Neural cell (in vitro differentiated cells): ENCODE measurements at regions not wholly inside any gene's neighbourhood (a gene's known extent, or its start where the extent isn't known, plus 50 kb on each side); places are given as distances from the start of the nearest gene placed in this dataset.

ENCODE experiments used
- H2AFZ ChIP-seq: fragments of 200-600, 300-800 bp; sonication (generic), shearing (Covaris generic); 2 replicates; pipeline ENCODE4 v1.6.0; 2014; ENCODE audit warnings: low read depth, mild to moderate bottlenecking, antibody characterized with exemption, low read length, moderate library complexity
- H3F3A ChIP-seq: fragments of 200-600 bp; shearing (Covaris generic); 2 replicates; pipeline ENCODE4 v1.6.1; 2016; ENCODE audit warnings: mild to moderate bottlenecking, moderate library complexity, mixed read lengths, antibody characterized with exemption, low read length; ENCODE audit not compliant: insufficient read depth, poor library complexity, severe bottlenecking
- H3K27ac ChIP-seq: fragments of 200-600, 300-800 bp; sonication (generic), shearing (Covaris generic); 2 replicates; pipeline ENCODE4 v1.5.1; 2014; ENCODE audit warnings: mild to moderate bottlenecking, low read length, moderate library complexity
- H3K27me3 ChIP-seq: fragments of 300-800, 200-600 bp; sonication (generic), shearing (Covaris generic); 2 replicates; pipeline ENCODE4 v1.6.0; 2014; ENCODE audit warnings: mild to moderate bottlenecking, low read depth, low read length, moderate library complexity; ENCODE audit not compliant: insufficient read depth
- H3K36me3 ChIP-seq: fragments of 300-800, 200-600 bp; sonication (generic), shearing (Covaris generic); 2 replicates; pipeline ENCODE4 v1.5.1; 2014; ENCODE audit warnings: mild to moderate bottlenecking, antibody characterized with exemption, low read length, moderate library complexity; ENCODE audit not compliant: insufficient read depth
- H3K4me2 ChIP-seq: fragments of 300-800, 200-600 bp; sonication (generic), shearing (Covaris generic); 2 replicates; pipeline ENCODE4 v1.6.0; 2014; ENCODE audit warnings: mild to moderate bottlenecking, low read length
- H3K4me3 ChIP-seq: fragments of 300-800, 200-600 bp; sonication (generic), shearing (Covaris generic); 2 replicates; pipeline ENCODE4 v1.5.1; 2014; ENCODE audit warnings: mild to moderate bottlenecking, low read length, moderate library complexity
- H3K79me2 ChIP-seq: fragments of 200-600 bp; shearing (Covaris generic); replicated peaks from 2 replicates; pipeline ENCODE4 v1.6.0; 2014; ENCODE audit warnings: mild to moderate bottlenecking, low read length, moderate library complexity; ENCODE audit not compliant: insufficient read depth
- H3K9ac ChIP-seq: fragments of 300-800, 200-600 bp; sonication (generic), shearing (Covaris generic); 2 replicates; pipeline ENCODE4 v1.6.1; 2016; ENCODE audit warnings: mild to moderate bottlenecking, low read length, mixed read lengths
- H3K9me2 ChIP-seq: fragments of 200-600 bp; shearing (Covaris generic); 2 replicates; pipeline ENCODE4 v1.6.1; 2016; ENCODE audit warnings: mild to moderate bottlenecking, low read length, mixed read lengths; ENCODE audit not compliant: insufficient read depth
- H3K9me3 ChIP-seq: fragments of 200-600, 300-800 bp; sonication (generic), shearing (Covaris generic); 2 replicates; pipeline ENCODE4 v1.6.1; 2016; ENCODE audit warnings: mild to moderate bottlenecking, mixed run types, low read length, moderate library complexity, mixed read lengths
- H4K20me1 ChIP-seq: fragments of 200-600 bp; shearing (Covaris generic); 2 replicates; pipeline ENCODE4 v1.6.1; 2016; ENCODE audit warnings: mild to moderate bottlenecking, mixed run types; ENCODE audit not compliant: insufficient read depth
- EP300 ChIP-seq: fragments of 450-650 bp; conservative IDR thresholded peaks from 2 replicates; pipeline ENCODE4 v1.6.1; 2014; ENCODE audit warnings: antibody characterized with exemption, mild to moderate bottlenecking, moderate library complexity; ENCODE audit not compliant: poor library complexity, severe bottlenecking
- EZH2 ChIP-seq: fragments of 200-600, 300-800 bp; shearing (Covaris generic), sonication (generic); IDR thresholded peaks from 2 replicates; pipeline ENCODE4 v1.6.1; 2014; ENCODE audit warnings: antibody characterized with exemption, low read length, borderline replicate concordance, mild to moderate bottlenecking; ENCODE audit not compliant: insufficient read depth, poor library complexity, severe bottlenecking
- MXI1 ChIP-seq: fragments of 450-650 bp; conservative IDR thresholded peaks from 2 replicates; pipeline ENCODE4 v1.6.1; 2014; ENCODE audit warnings: antibody characterized with exemption, mild to moderate bottlenecking; ENCODE audit not compliant: poor library complexity, severe bottlenecking
- POLR2AphosphoS5 ChIP-seq: IDR thresholded peaks from 2 replicates; pipeline ENCODE4 v1.6.1; 2012
- RAD21 ChIP-seq: fragments of 450-650 bp; conservative IDR thresholded peaks from 2 replicates; pipeline ENCODE4 v1.6.1; 2014; ENCODE audit warnings: antibody characterized with exemption, mild to moderate bottlenecking, moderate library complexity
- SMC3 ChIP-seq: fragments of 450-650 bp; conservative IDR thresholded peaks from 2 replicates; pipeline ENCODE4 v1.6.1; 2014; ENCODE audit warnings: antibody characterized with exemption, mild to moderate bottlenecking, moderate library complexity; ENCODE audit not compliant: poor library complexity
- TAF1 ChIP-seq: IDR thresholded peaks from 2 replicates; pipeline ENCODE4 v1.6.1; 2012; ENCODE audit warnings: low read depth
- TF ChIP-seq, protein P1 (sequence below): fragments of 450-650 bp; IDR thresholded peaks from 2 replicates; pipeline ENCODE4 v1.5.1; 2014; ENCODE audit warnings: antibody characterized with exemption, mild to moderate bottlenecking, moderate library complexity; ENCODE audit not compliant: poor library complexity, severe bottlenecking
- TF ChIP-seq, protein P2 (sequence below): IDR thresholded peaks from 2 replicates; pipeline ENCODE4 v1.6.1; 2012; ENCODE audit warnings: borderline replicate concordance

DNA sequence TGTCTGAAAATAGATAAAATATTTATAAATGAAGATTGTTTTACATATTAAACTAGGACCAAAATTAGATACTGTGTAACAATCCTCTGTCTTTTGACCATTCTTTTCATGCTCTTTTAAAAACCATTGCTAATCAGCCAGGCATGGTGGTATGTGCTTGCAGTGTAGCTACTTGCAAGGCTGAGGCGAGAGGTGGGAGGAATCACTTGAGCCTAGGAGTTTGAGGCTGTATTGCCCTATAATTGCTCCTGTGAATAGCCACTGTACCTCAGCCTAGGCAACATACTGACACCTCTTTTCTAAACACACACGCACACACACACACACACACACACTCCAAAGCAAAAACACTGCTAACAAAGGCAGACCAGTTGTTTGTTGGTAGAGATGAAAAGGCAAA, 259.2 kb downstream of the JRKL start:
- no peak overlapping the region for H3K27ac ChIP-seq
- TF ChIP-seq MXI1, result no peak
- TF ChIP-seq RAD21, result no peak
- no peak for TF ChIP-seq POLR2AphosphoS5
- TF ChIP-seq EP300, result no peak
- TF ChIP-seq EZH2, result no peak
- H3K4me2 ChIP-seq, result no peak overlapping the region
- no peak overlapping the region for H2AFZ ChIP-seq
- H3K27me3 ChIP-seq, result no peaks in the 10 kb centered on the region
- H3K79me2 ChIP-seq, result no peaks in the 10 kb centered on the region
- H3K4me3 ChIP-seq, result no peak overlapping the region
- H3K9me2 ChIP-seq, result no peaks in the 10 kb centered on the region
- H3K36me3 ChIP-seq, result no peaks in the 10 kb centered on the region
- H3K9me3 ChIP-seq, result no peaks in the 10 kb centered on the region
- H3F3A ChIP-seq, result no peaks in the 10 kb centered on the region
- H4K20me1 ChIP-seq, result no peaks in the 10 kb centered on the region
- no peak overlapping the region for H3K9ac ChIP-seq

DNA sequence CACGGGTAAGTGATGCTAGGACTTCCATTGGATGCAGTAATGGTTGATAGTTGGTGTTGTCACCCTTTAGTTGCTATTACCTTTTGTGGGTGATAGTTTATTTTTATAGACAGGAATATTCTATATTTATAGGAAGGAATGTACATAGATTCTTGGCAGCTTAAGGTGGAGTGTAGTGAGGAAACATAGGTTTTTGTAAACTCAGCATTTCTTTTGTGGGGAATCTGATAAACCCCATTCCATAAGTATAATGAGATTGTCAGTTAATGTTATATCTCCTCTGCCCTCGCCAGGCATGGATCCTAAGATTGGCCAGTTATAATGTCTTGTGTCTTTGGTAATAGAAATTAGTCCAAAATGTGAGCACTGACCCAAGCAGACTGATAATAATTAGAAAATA, 262.7 kb downstream of the JRKL start:
- H3K9me2 ChIP-seq, result no peaks in the 10 kb centered on the region
- H3K27ac ChIP-seq, result no peak overlapping the region
- no peaks in the 10 kb centered on the region for H3K9me3 ChIP-seq
- no peak overlapping the region for H3K9ac ChIP-seq
- no peak overlapping the region for H3K4me2 ChIP-seq
- H4K20me1 ChIP-seq, result no peaks in the 10 kb centered on the region
- H3F3A ChIP-seq, result no peaks in the 10 kb centered on the region
- H3K27me3 ChIP-seq, result no peaks in the 10 kb centered on the region
- no peak overlapping the region for H3K4me3 ChIP-seq
- TF ChIP-seq SMC3, result no peak
- TF ChIP-seq, protein P1, sequence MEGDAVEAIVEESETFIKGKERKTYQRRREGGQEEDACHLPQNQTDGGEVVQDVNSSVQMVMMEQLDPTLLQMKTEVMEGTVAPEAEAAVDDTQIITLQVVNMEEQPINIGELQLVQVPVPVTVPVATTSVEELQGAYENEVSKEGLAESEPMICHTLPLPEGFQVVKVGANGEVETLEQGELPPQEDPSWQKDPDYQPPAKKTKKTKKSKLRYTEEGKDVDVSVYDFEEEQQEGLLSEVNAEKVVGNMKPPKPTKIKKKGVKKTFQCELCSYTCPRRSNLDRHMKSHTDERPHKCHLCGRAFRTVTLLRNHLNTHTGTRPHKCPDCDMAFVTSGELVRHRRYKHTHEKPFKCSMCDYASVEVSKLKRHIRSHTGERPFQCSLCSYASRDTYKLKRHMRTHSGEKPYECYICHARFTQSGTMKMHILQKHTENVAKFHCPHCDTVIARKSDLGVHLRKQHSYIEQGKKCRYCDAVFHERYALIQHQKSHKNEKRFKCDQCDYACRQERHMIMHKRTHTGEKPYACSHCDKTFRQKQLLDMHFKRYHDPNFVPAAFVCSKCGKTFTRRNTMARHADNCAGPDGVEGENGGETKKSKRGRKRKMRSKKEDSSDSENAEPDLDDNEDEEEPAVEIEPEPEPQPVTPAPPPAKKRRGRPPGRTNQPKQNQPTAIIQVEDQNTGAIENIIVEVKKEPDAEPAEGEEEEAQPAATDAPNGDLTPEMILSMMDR, result no peak
- no peak for TF ChIP-seq MXI1
- H2AFZ ChIP-seq, result no peak overlapping the region
- no peaks in the 10 kb centered on the region for H3K36me3 ChIP-seq
- no peaks in the 10 kb centered on the region for H3K79me2 ChIP-seq

DNA sequence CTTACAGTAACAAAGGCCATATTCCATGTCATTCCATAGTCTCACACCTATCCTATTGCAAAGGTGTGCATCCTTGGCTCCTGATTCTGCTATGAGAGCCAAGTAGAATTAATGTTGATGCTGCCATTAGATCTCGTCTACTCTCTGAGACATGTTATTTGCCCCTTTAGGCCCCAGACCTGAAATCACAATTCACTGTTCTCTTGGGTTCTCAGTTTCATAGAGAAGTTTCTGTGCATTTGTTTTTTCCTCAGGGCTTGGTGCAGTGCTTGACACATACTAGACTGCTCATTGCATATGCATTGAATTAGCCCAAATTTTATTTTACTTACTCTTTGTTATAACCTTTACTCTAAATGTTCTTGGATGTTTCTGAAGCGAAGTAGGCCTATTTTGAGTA, 265.7 kb downstream of the JRKL start:
- H3K36me3 ChIP-seq, result no peaks in the 10 kb centered on the region
- no peaks in the 10 kb centered on the region for H3K27me3 ChIP-seq
- no peak overlapping the region for H3K4me2 ChIP-seq
- H3K4me3 ChIP-seq, result no peak overlapping the region
- H3K9me3 ChIP-seq, result no peaks in the 10 kb centered on the region
- no peaks in the 10 kb centered on the region for H4K20me1 ChIP-seq
- H3K9me2 ChIP-seq, result no peaks in the 10 kb centered on the region
- no peaks in the 10 kb centered on the region for H3K79me2 ChIP-seq
- TF ChIP-seq, protein P1, result no peak
- TF ChIP-seq EP300 (no peak), SMC3 (no peak), RAD21 (no peak), EZH2 (no peak), TAF1 (no peak), POLR2AphosphoS5 (no peak), MXI1 (no peak)
- TF ChIP-seq, protein P2, sequence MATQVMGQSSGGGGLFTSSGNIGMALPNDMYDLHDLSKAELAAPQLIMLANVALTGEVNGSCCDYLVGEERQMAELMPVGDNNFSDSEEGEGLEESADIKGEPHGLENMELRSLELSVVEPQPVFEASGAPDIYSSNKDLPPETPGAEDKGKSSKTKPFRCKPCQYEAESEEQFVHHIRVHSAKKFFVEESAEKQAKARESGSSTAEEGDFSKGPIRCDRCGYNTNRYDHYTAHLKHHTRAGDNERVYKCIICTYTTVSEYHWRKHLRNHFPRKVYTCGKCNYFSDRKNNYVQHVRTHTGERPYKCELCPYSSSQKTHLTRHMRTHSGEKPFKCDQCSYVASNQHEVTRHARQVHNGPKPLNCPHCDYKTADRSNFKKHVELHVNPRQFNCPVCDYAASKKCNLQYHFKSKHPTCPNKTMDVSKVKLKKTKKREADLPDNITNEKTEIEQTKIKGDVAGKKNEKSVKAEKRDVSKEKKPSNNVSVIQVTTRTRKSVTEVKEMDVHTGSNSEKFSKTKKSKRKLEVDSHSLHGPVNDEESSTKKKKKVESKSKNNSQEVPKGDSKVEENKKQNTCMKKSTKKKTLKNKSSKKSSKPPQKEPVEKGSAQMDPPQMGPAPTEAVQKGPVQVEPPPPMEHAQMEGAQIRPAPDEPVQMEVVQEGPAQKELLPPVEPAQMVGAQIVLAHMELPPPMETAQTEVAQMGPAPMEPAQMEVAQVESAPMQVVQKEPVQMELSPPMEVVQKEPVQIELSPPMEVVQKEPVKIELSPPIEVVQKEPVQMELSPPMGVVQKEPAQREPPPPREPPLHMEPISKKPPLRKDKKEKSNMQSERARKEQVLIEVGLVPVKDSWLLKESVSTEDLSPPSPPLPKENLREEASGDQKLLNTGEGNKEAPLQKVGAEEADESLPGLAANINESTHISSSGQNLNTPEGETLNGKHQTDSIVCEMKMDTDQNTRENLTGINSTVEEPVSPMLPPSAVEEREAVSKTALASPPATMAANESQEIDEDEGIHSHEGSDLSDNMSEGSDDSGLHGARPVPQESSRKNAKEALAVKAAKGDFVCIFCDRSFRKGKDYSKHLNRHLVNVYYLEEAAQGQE, result no peak
- H3F3A ChIP-seq, result no peaks in the 10 kb centered on the region
- no peak overlapping the region for H3K27ac ChIP-seq
- no peak overlapping the region for H2AFZ ChIP-seq
- no peak overlapping the region for H3K9ac ChIP-seq
